Trophoblast cell (in vitro differentiated cells and primary cell): ENCODE measurements at regions not wholly inside any gene's neighbourhood (a gene's known extent, or its start where the extent isn't known, plus 50 kb on each side); places are given as distances from the start of the nearest gene placed in this dataset.

Experiments used
- DNase-seq, 2 donors: peaks; one replicate each; pipeline ENCODE4 v3.0.0-alpha.2; 2016
- H2AFZ ChIP-seq: 2 replicates; pipeline ENCODE4 v1.6.1; 2013; ENCODE audit warnings: low read length, moderate library complexity, mild to moderate bottlenecking; ENCODE audit not compliant: insufficient read depth, poor library complexity
- H2AK5ac ChIP-seq: 2 replicates; pipeline ENCODE4 v1.6.1; 2013; ENCODE audit warnings: mild to moderate bottlenecking, low read length
- H2BK120ac ChIP-seq: 2 replicates; pipeline ENCODE4 v1.6.1; 2013; ENCODE audit warnings: low read length, mild to moderate bottlenecking, moderate library complexity; ENCODE audit not compliant: insufficient read depth, poor library complexity
- H2BK12ac ChIP-seq: 2 replicates; pipeline ENCODE4 v1.6.1; 2013; ENCODE audit warnings: mild to moderate bottlenecking, low read length, moderate library complexity
- H2BK5ac ChIP-seq: 2 replicates; pipeline ENCODE4 v1.6.1; 2013; ENCODE audit warnings: low read length, low read depth, moderate library complexity, mild to moderate bottlenecking; ENCODE audit not compliant: poor library complexity
- H3K14ac ChIP-seq: 2 replicates; pipeline ENCODE4 v1.6.1; 2013; ENCODE audit warnings: mild to moderate bottlenecking, low read length
- H3K18ac ChIP-seq: 2 replicates; pipeline ENCODE4 v1.6.1; 2013; ENCODE audit warnings: mild to moderate bottlenecking, low read length
- H3K23ac ChIP-seq: 2 replicates; pipeline ENCODE4 v1.6.1; 2013; ENCODE audit warnings: low read length
- H3K27ac ChIP-seq: 2 replicates; pipeline ENCODE4 v1.5.1; 2013; ENCODE audit warnings: low read depth, mild to moderate bottlenecking, inconsistent platforms, low read length, moderate library complexity
- H3K27me3 ChIP-seq: 2 replicates; pipeline ENCODE4 v1.6.1; 2013; ENCODE audit warnings: inconsistent platforms, mild to moderate bottlenecking, low read length, moderate library complexity; ENCODE audit not compliant: insufficient read depth
- H3K36me3 ChIP-seq, 2 experiments: 1 replicate in 1 of 2; 2 replicates in 1 of 2; pipeline ENCODE4 v1.6.1; 2013; ENCODE audit warnings: low read length in 2 of 2, mild to moderate bottlenecking in 2 of 2, moderate library complexity in 1 of 2; ENCODE audit not compliant: insufficient read depth in 2 of 2, control insufficient read depth in 1 of 2
- H3K4ac ChIP-seq: 2 replicates; pipeline ENCODE4 v1.6.1; 2013; ENCODE audit warnings: low read depth, mild to moderate bottlenecking, low read length, moderate library complexity
- H3K4me1 ChIP-seq, 2 experiments: 1 replicate in 1 of 2; 2 replicates in 1 of 2; pipeline ENCODE4 v1.6.1; 2013; ENCODE audit warnings: low read length in 2 of 2, mild to moderate bottlenecking in 2 of 2, moderate library complexity in 1 of 2; ENCODE audit not compliant: insufficient read depth in 2 of 2, control insufficient read depth in 1 of 2
- H3K4me2 ChIP-seq: 2 replicates; pipeline ENCODE4 v1.6.1; 2013; ENCODE audit warnings: inconsistent platforms, mild to moderate bottlenecking, low read length, moderate library complexity
- H3K4me3 ChIP-seq: 2 replicates; pipeline ENCODE4 v1.5.1; 2013; ENCODE audit warnings: mild to moderate bottlenecking, low read depth, low read length, inconsistent platforms
- H3K79me1 ChIP-seq: one replicate; pipeline ENCODE4 v1.6.1; 2013; ENCODE audit warnings: low read length
- H3K79me2 ChIP-seq: 2 replicates; pipeline ENCODE4 v1.6.1; 2013; ENCODE audit warnings: low read length, mild to moderate bottlenecking; ENCODE audit not compliant: control insufficient read depth, insufficient read depth, poor library complexity
- H3K9ac ChIP-seq: 2 replicates; pipeline ENCODE4 v1.6.1; 2013; ENCODE audit warnings: mild to moderate bottlenecking, low read length
- H3K9me3 ChIP-seq: 2 replicates; pipeline ENCODE4 v1.6.1; 2013; ENCODE audit warnings: low read depth, mild to moderate bottlenecking, control low read depth, inconsistent platforms, low read length; ENCODE audit not compliant: insufficient read depth
- H4K12ac ChIP-seq: 2 replicates; pipeline ENCODE4 v1.6.1; 2013; ENCODE audit warnings: low read depth, mild to moderate bottlenecking, low read length, moderate library complexity
- H4K8ac ChIP-seq: 2 replicates; pipeline ENCODE4 v1.6.1; 2013; ENCODE audit warnings: low read depth, mild to moderate bottlenecking, low read length, moderate library complexity
- H4K91ac ChIP-seq: one replicate; pipeline ENCODE4 v1.6.1; 2013; ENCODE audit warnings: low read depth, mild to moderate bottlenecking, low read length, moderate library complexity
- WGBS: extraction: QIAGEN DNeasy Blood & Tissue Kit; methylation state at CpG from one replicate; pipeline ENCODE4 v1.1.7; 2013; ENCODE audit warnings: missing lambda C conversion rate; ENCODE audit not compliant: insufficient read length, insufficient coverage; ENCODE audit errors: extremely low coverage; 5-methylcytosine and 5-hydroxymethylcytosine counted together

GRCh38 chr4:176856421-176856820, 63.7 kb upstream of the VEGFC start:
- no peak overlapping the region for H3K14ac ChIP-seq
- H3K36me3 ChIP-seq: no peaks in the 10 kb centered on the region
- H3K9me3 ChIP-seq: no peaks in the 10 kb centered on the region
- no peak overlapping the region for H3K9ac ChIP-seq
- no peak overlapping the region for H2BK5ac ChIP-seq
- no peaks in the 10 kb centered on the region for H3K27me3 ChIP-seq
- no peak overlapping the region for H3K18ac ChIP-seq
- H3K79me1 ChIP-seq: no peaks in the 10 kb centered on the region
- no peak overlapping the region for H2BK120ac ChIP-seq
- H3K27ac ChIP-seq: no peak overlapping the region
- H3K4me2 ChIP-seq: no peak overlapping the region
- DNase-seq: no peak
- no peak overlapping the region for H4K8ac ChIP-seq
- no peaks in the 10 kb centered on the region for H3K79me2 ChIP-seq
- no peak overlapping the region for H4K12ac ChIP-seq
- H4K91ac ChIP-seq: no peak overlapping the region
- H2AFZ ChIP-seq: no peak overlapping the region
- no peak overlapping the region for H2BK12ac ChIP-seq
- H3K23ac ChIP-seq: no peak overlapping the region
- H3K4me3 ChIP-seq: no peak overlapping the region
- WGBS: no CpG with 5 or more reads among the region's 2 CpGs
- no peaks in the 10 kb centered on the region for H3K4me1 ChIP-seq
- H2AK5ac ChIP-seq: no peak overlapping the region
- H3K4ac ChIP-seq: no peak overlapping the region

- H2BK120ac ChIP-seq: no peak overlapping the region
- no peaks in the 10 kb centered on the region for H3K4me1 ChIP-seq
- no peak overlapping the region for H3K18ac ChIP-seq
- no peak overlapping the region for H3K27ac ChIP-seq
- H4K8ac ChIP-seq: no peak overlapping the region
- H4K91ac ChIP-seq: no peak overlapping the region
- H3K79me2 ChIP-seq: no peaks in the 10 kb centered on the region
- H3K4ac ChIP-seq: no peak overlapping the region
- no peak overlapping the region for H2BK5ac ChIP-seq
- no peak overlapping the region for H3K9ac ChIP-seq
- no peak overlapping the region for H3K14ac ChIP-seq
- no peaks in the 10 kb centered on the region for H3K79me1 ChIP-seq
- DNase-seq: no peak
- H3K9me3 ChIP-seq: no peaks in the 10 kb centered on the region
- no peaks in the 10 kb centered on the region for H3K27me3 ChIP-seq
- no peak overlapping the region for H3K4me3 ChIP-seq
- H2AK5ac ChIP-seq: no peak overlapping the region
- H2AFZ ChIP-seq: no peak overlapping the region
- H2BK12ac ChIP-seq: no peak overlapping the region
- H3K4me2 ChIP-seq: no peak overlapping the region
- H3K36me3 ChIP-seq: no peaks in the 10 kb centered on the region
- H3K23ac ChIP-seq: no peak overlapping the region
- no peak overlapping the region for H4K12ac ChIP-seq
Measured at GRCh38 chr4:176858839-176859238, 66.1 kb upstream of the VEGFC start.

GRCh38 chr4:176864238-176864637, 71.5 kb upstream of the VEGFC start:
- Histone ChIP-seq H3K9ac (no peak overlapping the region), H3K27ac (no peak overlapping the region)

GRCh38 chr4:176868676-176869075, 76.0 kb upstream of the VEGFC start:
- Histone ChIP-seq H2BK12ac (no peak overlapping the region), H4K12ac (no peak overlapping the region), H2AFZ (no peak overlapping the region), H2BK120ac (no peak overlapping the region), H3K18ac (no peak overlapping the region), H3K9ac (no peak overlapping the region), H3K4me1 (no peaks in the 10 kb centered on the region), H3K4me3 (no peak overlapping the region), H3K9me3 (no peaks in the 10 kb centered on the region), H4K91ac (no peak overlapping the region), H3K4me2 (no peak overlapping the region), H4K8ac (no peak overlapping the region), H3K79me2 (no peaks in the 10 kb centered on the region), H3K4ac (no peak overlapping the region), H2AK5ac (no peak overlapping the region), H3K79me1 (no peaks in the 10 kb centered on the region), H2BK5ac (no peak overlapping the region), H3K27me3 (no peaks in the 10 kb centered on the region), H3K36me3 (no peaks in the 10 kb centered on the region), H3K14ac (no peak overlapping the region), H3K23ac (no peak overlapping the region), H3K27ac (no peak overlapping the region)
- WGBS: no CpG with 5 or more reads among the region's 2 CpGs
- no peak for DNase-seq

More at GRCh38 chr4:176864238-176864637, 71.5 kb upstream of the VEGFC start:
- Histone ChIP-seq H3K36me3 (no peaks in the 10 kb centered on the region), H3K4me1 (no peaks in the 10 kb centered on the region), H2BK12ac (no peak overlapping the region), H3K4me2 (no peak overlapping the region), H3K79me1 (no peaks in the 10 kb centered on the region), H3K23ac (no peak overlapping the region), H3K14ac (no peak overlapping the region), H2BK120ac (no peak overlapping the region), H3K27me3 (no peaks in the 10 kb centered on the region), H3K18ac (no peak overlapping the region), H4K12ac (no peak overlapping the region), H3K9me3 (no peaks in the 10 kb centered on the region), H2BK5ac (no peak overlapping the region), H4K91ac (no peak overlapping the region), H4K8ac (no peak overlapping the region), H3K79me2 (no peaks in the 10 kb centered on the region), H2AFZ (no peak overlapping the region), H3K4me3 (no peak overlapping the region), H2AK5ac (no peak overlapping the region), H3K4ac (no peak overlapping the region)
- DNase-seq: no peak
- WGBS: no CpG with 5 or more reads among the region's 1 CpG
